H1 (cell line): ENCODE measurements at regions not wholly inside any gene's neighbourhood (a gene's known extent, or its start where the extent isn't known, plus 50 kb on each side); places are given as distances from the start of the nearest gene placed in this dataset.

Source experiments
- CTCF ChIA-PET: fragments of 300-600 bp; sonication (Branson Sonifier 250); formaldehyde crosslinking; loops from one replicate; lab custom pipeline; 2021; ENCODE audit not compliant: partially characterized antibody; lab: Charles Lee
- POLR2A ChIA-PET: fragments of 300-600 bp; sonication (Branson Sonifier 250); formaldehyde crosslinking; loops from one replicate; lab custom pipeline; 2021; ENCODE audit warnings: inconsistent platforms; ENCODE audit not compliant: partially characterized antibody; lab: Charles Lee
- DNase-seq, 2 experiments: peaks; one replicate each; pipeline versions ENCODE4 v3.0.0 to v3.0.0-alpha.2; 2010 to 2022; ENCODE audit warnings: low spot score in 2 of 2, low read depth in 1 of 2, mixed read lengths in 1 of 2
- FAIRE-seq: peaks from 2 replicates; lab custom pipeline; 2011; peaks lifted over from hg19 to GRCh38; lab: Jason Lieb, UNC
- H2AFZ ChIP-seq: 2 replicates; pipeline ENCODE4 v1.8.1; 2012; ENCODE audit warnings: low read length, inconsistent platforms
- H2AK5ac ChIP-seq: 2 replicates; pipeline ENCODE4 v1.6.1; 2013; ENCODE audit warnings: low read depth, low read length
- H2BK120ac ChIP-seq: replicated peaks from 2 replicates; pipeline ENCODE3; 2013; ENCODE audit warnings: low read depth, low read length, inconsistent platforms
- H2BK12ac ChIP-seq: 2 replicates; pipeline ENCODE4 v1.6.1; 2013; ENCODE audit warnings: low read depth, low read length
- H2BK15ac ChIP-seq: 2 replicates; pipeline ENCODE4 v1.6.1; 2013; ENCODE audit warnings: low read length
- H2BK20ac ChIP-seq: 2 replicates; pipeline ENCODE4 v1.6.1; 2013; ENCODE audit warnings: low read length
- H2BK5ac ChIP-seq: 2 replicates; pipeline ENCODE4 v1.6.1; 2013; ENCODE audit warnings: low read depth, low read length
- H3K14ac ChIP-seq: 2 replicates; pipeline ENCODE4 v1.6.1; 2013; ENCODE audit warnings: inconsistent platforms; ENCODE audit not compliant: insufficient read length
- H3K18ac ChIP-seq: 2 replicates; pipeline ENCODE4 v1.6.1; 2013; ENCODE audit warnings: low read length; ENCODE audit errors: extremely low read depth
- H3K23ac ChIP-seq: 2 replicates; pipeline ENCODE4 v1.6.1; 2013; ENCODE audit warnings: inconsistent platforms; ENCODE audit not compliant: insufficient read length
- H3K23me2 ChIP-seq: 2 replicates; pipeline ENCODE4 v1.6.1; 2013; ENCODE audit warnings: low read depth, low read length
- H3K27ac ChIP-seq: 2 replicates; pipeline ENCODE4 v1.6.1; 2011; ENCODE audit warnings: low read depth, low read length, inconsistent platforms
- H3K27me3 ChIP-seq, 4 experiments: replicated peaks in 1 of 4; 1 replicate in 1 of 4; 2 replicates in 3 of 4; pipeline versions ENCODE4 v1.6.1 to v1.8.1; 2011 to 2013; ENCODE audit warnings: low read length in 3 of 4, mild to moderate bottlenecking in 3 of 4, inconsistent platforms in 2 of 4, mixed read lengths in 2 of 4, moderate library complexity in 1 of 4; ENCODE audit not compliant: control insufficient read depth in 3 of 4, insufficient read depth in 3 of 4; ENCODE audit errors: extremely low read depth in 1 of 4
- H3K36me3 ChIP-seq, 4 experiments: 2 replicates each; pipeline versions ENCODE4 v1.6.1 to v1.8.1; 2011 to 2013; ENCODE audit warnings: mild to moderate bottlenecking in 4 of 4, low read length in 3 of 4, moderate library complexity in 2 of 4, control low read depth in 1 of 4, inconsistent platforms in 1 of 4; ENCODE audit not compliant: insufficient read depth in 4 of 4, control insufficient read depth in 2 of 4
- H3K4ac ChIP-seq: replicated peaks from 2 replicates; pipeline ENCODE3; 2013; ENCODE audit warnings: low read length, low read depth, mixed read lengths, inconsistent platforms; ENCODE audit not compliant: insufficient read length
- H3K4me1 ChIP-seq, 4 experiments: replicated peaks in 1 of 4; 1 replicate in 1 of 4; 2 replicates in 3 of 4; pipeline versions ENCODE4 v1.6.1 to v1.8.1; 2011 to 2013; ENCODE audit warnings: low read length in 3 of 4, inconsistent platforms in 2 of 4, mixed read lengths in 1 of 4; ENCODE audit not compliant: insufficient read depth in 4 of 4, control insufficient read depth in 3 of 4
- H3K4me2 ChIP-seq, 2 experiments: 2 replicates each; pipeline versions ENCODE4 v1.6.1 to v1.8.1; 2011 to 2013; ENCODE audit warnings: low read depth in 2 of 2, low read length in 2 of 2, control low read depth in 1 of 2, inconsistent platforms in 1 of 2, mild to moderate bottlenecking in 1 of 2; ENCODE audit not compliant: insufficient read depth in 1 of 2
- H3K4me3 ChIP-seq, 4 experiments: fragments of 200-600, 300-600 bp in 1 of 4; sonication (generic), shearing (Covaris generic), sonication (Bioruptor Twin) in 1 of 4; 2 replicates each; pipeline versions ENCODE4 v1.5.1 to v1.8.1; 2011 to 2016; ENCODE audit warnings: low read length in 4 of 4, low read depth in 3 of 4, control low read depth in 2 of 4, inconsistent platforms in 2 of 4, mild to moderate bottlenecking in 2 of 4, mixed read lengths in 1 of 4, moderate library complexity in 1 of 4; ENCODE audit not compliant: insufficient read depth in 2 of 4; ENCODE audit errors: extremely low read depth in 1 of 4
- H3K56ac ChIP-seq: replicated peaks from 2 replicates; pipeline ENCODE3; 2013; ENCODE audit warnings: low read depth, mild to moderate bottlenecking, mixed read lengths, low read length, inconsistent platforms; ENCODE audit not compliant: insufficient read length
- H3K79me1 ChIP-seq: 2 replicates; pipeline ENCODE4 v1.6.1; 2013; ENCODE audit warnings: low read depth, low read length, control low read depth
- H3K79me2 ChIP-seq, 2 experiments: 2 replicates each; pipeline versions ENCODE4 v1.6.1 to v1.8.1; 2012 to 2013; ENCODE audit warnings: low read length in 2 of 2, mild to moderate bottlenecking in 2 of 2, inconsistent platforms in 1 of 2; ENCODE audit not compliant: insufficient read depth in 2 of 2, control insufficient read depth in 1 of 2
- H3K9ac ChIP-seq, 4 experiments: replicated peaks in 1 of 4; 1 replicate in 1 of 4; 2 replicates in 3 of 4; pipeline versions ENCODE4 v1.6.1 to v1.8.1; 2011 to 2013; ENCODE audit warnings: low read depth in 3 of 4, low read length in 3 of 4, control low read depth in 2 of 4, mild to moderate bottlenecking in 2 of 4, moderate library complexity in 2 of 4, inconsistent platforms in 1 of 4; ENCODE audit errors: extremely low read depth in 1 of 4
- H3K9me3 ChIP-seq, 2 experiments: 2 replicates each; pipeline versions ENCODE4 v1.6.1 to v1.8.1; 2012 to 2013; ENCODE audit warnings: mild to moderate bottlenecking in 2 of 2, moderate library complexity in 2 of 2, control low read depth in 1 of 2, inconsistent platforms in 1 of 2, low read depth in 1 of 2, low read length in 1 of 2, mixed read lengths in 1 of 2; ENCODE audit not compliant: insufficient read depth in 2 of 2
- H4K20me1 ChIP-seq, 2 experiments: replicated peaks in 1 of 2; 2 replicates each; pipeline versions ENCODE3 to v1.8.1; 2011 to 2013; ENCODE audit warnings: inconsistent platforms in 2 of 2, low read length in 2 of 2, mild to moderate bottlenecking in 1 of 2; ENCODE audit not compliant: insufficient read depth in 2 of 2, control insufficient read depth in 1 of 2
- H4K5ac ChIP-seq: 2 replicates; pipeline ENCODE4 v1.6.1; 2013; ENCODE audit warnings: low read length, low read depth, mixed read lengths, inconsistent platforms; ENCODE audit not compliant: insufficient read length
- H4K8ac ChIP-seq: 2 replicates; pipeline ENCODE4 v1.8.0; 2013; ENCODE audit warnings: mild to moderate bottlenecking, moderate library complexity, low read length, inconsistent platforms; ENCODE audit not compliant: insufficient read depth; ENCODE audit errors: extremely low read depth
- H4K91ac ChIP-seq: replicated peaks from 2 replicates; pipeline ENCODE3; 2013; ENCODE audit warnings: low read length, mixed read lengths, inconsistent platforms; ENCODE audit not compliant: insufficient read length
- ASH2L ChIP-seq: fragments of 200-600, 300-600 bp; sonication (generic); IDR thresholded peaks from one replicate; pipeline ENCODE4 v1.7.1; 2017; ENCODE audit warnings: low read length
- CHD1 ChIP-seq: IDR thresholded peaks from 2 replicates; pipeline ENCODE4 v1.6.1; 2012; ENCODE audit warnings: low read depth, low read length, improper control_type of control experiment
- CTCF ChIP-seq, 3 experiments: IDR thresholded peaks; 1 replicate in 2 of 3; 2 replicates in 1 of 3; pipeline versions ENCODE4 v1.5.1 to v1.6.1; 2011; ENCODE audit warnings: low read length in 3 of 3, mild to moderate bottlenecking in 3 of 3, inconsistent platforms in 2 of 3, low read depth in 1 of 3, moderate library complexity in 1 of 3; ENCODE audit not compliant: insufficient read depth in 1 of 3; ENCODE audit errors: control extremely low read depth in 1 of 3
- TCF12 ChIP-seq: IDR thresholded peaks from 2 replicates; pipeline ENCODE4 v1.6.1; 2011; ENCODE audit warnings: low read depth, mild to moderate bottlenecking, low read length
- WGBS, 2 experiments: shearing (Covaris generic) in 1 of 2; methylation state at CpG; one replicate each; pipeline versions ENCODE4 v1.1.6 to v1.1.7; 2013 to 2015; ENCODE audit warnings: low lambda C conversion rate in 2 of 2, mixed read lengths in 2 of 2, inconsistent platforms in 1 of 2, low coverage in 1 of 2, missing lambda C conversion rate in 1 of 2; ENCODE audit not compliant: insufficient replicate concordance in 2 of 2, insufficient coverage in 1 of 2, insufficient read length in 1 of 2; ENCODE audit errors: extremely low coverage in 1 of 2, missing lambda C conversion rate in 1 of 2; 5-methylcytosine and 5-hydroxymethylcytosine counted together

- H2BK5ac ChIP-seq: no peak overlapping the region
- 95% methylated on average over 25 of the region's 32 CpGs; no CpG with 5 or more reads in 1 of the 2 experiments for WGBS, 2 experiments
- no peak overlapping the region for H4K8ac ChIP-seq
- no peak overlapping the region for H3K4me3 ChIP-seq
- H3K27ac ChIP-seq: no peak overlapping the region
- H3K23ac ChIP-seq: no peak overlapping the region
- POLR2A ChIA-PET: no interaction called here
- no peak for TF ChIP-seq CTCF (IDR thresholded peaks at IDR 0.05; ENCODE audit: control extremely low read depth in 1 of 3, insufficient read depth in 1 of 3, low read depth in 1 of 3, low read length in 3 of 3)
- TF ChIP-seq CHD1: no peak
- no peak for TF ChIP-seq TCF12
- TF ChIP-seq ASH2L: no peak
- H3K23me2 ChIP-seq: no peaks in the 10 kb centered on the region
- no peak overlapping the region for H2AFZ ChIP-seq
- no peak overlapping the region for H2BK20ac ChIP-seq
- no peak overlapping the region for H4K5ac ChIP-seq
- H3K14ac ChIP-seq: no peak overlapping the region
- H3K9ac ChIP-seq: no peak overlapping the region
- no peaks in the 10 kb centered on the region for H3K79me2 ChIP-seq
- H3K27me3 ChIP-seq: no peaks in the 10 kb centered on the region
- H3K79me1 ChIP-seq: no peaks in the 10 kb centered on the region
- H2AK5ac ChIP-seq: no peak overlapping the region
- no peak overlapping the region for H3K18ac ChIP-seq
- no peak overlapping the region for H3K4me2 ChIP-seq
- FAIRE-seq (no peak), DNase-seq (no peak)
- H2BK120ac ChIP-seq: no peak overlapping the region
- H4K20me1 ChIP-seq: no peaks in the 10 kb centered on the region
- H3K9me3 ChIP-seq: peaks cover 0 to 7% of the 10 kb centered on the region in 2 experiments; a peak in 1 of 4 replicates
- H2BK15ac ChIP-seq: no peak overlapping the region
- CTCF ChIA-PET: interaction anchor here (0.8 to 1.5 kb wide), 2 partner anchors 12 to 16 kb away, joined by 3 to 4 read pairs; no protein-coding TSS in a partner anchor
- H3K56ac ChIP-seq: no peak overlapping the region
- no peak overlapping the region for H3K4ac ChIP-seq
- H3K36me3 ChIP-seq: no peaks in the 10 kb centered on the region
- no peak overlapping the region for H2BK12ac ChIP-seq
- no peak overlapping the region for H4K91ac ChIP-seq
- no peaks in the 10 kb centered on the region for H3K4me1 ChIP-seq
Measured at GRCh38 chr9:23451802-23452418, 374.1 kb downstream of the ELAVL2 start.
